K562 (cell line): ENCODE measurements at regions not wholly inside any gene's neighbourhood (a gene's known extent, or its start where the extent isn't known, plus 50 kb on each side); places are given as distances from the start of the nearest gene placed in this dataset.

Experiments used
- C11orf30 ChIP-seq: fragments of 450-650 bp; IDR thresholded peaks from 2 replicates; pipeline ENCODE4 v1.6.1; 2016; ENCODE audit warnings: low read depth, mild to moderate bottlenecking
- CC2D1A ChIP-seq: fragments of 450-650 bp; IDR thresholded peaks from 2 replicates; pipeline ENCODE4 v1.6.1; 2017; ENCODE audit warnings: mild to moderate bottlenecking
- DPF2 ChIP-seq: fragments of 450-650 bp; IDR thresholded peaks from 2 replicates; pipeline ENCODE4 v1.6.1; 2016
- EGR1 ChIP-seq: fragments of 450-650 bp; conservative IDR thresholded peaks from 2 replicates; pipeline ENCODE4 v1.6.1; 2017; ENCODE audit warnings: mild to moderate bottlenecking
- FOSL1 ChIP-seq: fragments of 200-800 bp; sonication (Bioruptor generic); conservative IDR thresholded peaks from 2 replicates; pipeline ENCODE4 v1.6.1; 2016; ENCODE audit warnings: missing genetic modification characterization, missing compliant biosample characterization
- KAT7 ChIP-seq: sonication (generic); formaldehyde crosslinking; IDR thresholded peaks from 2 replicates; pipeline ENCODE4 v1.8.0; 2022; ENCODE audit warnings: missing genetic modification reagents, mild to moderate bottlenecking, borderline replicate concordance
- KHSRP ChIP-seq: fragments of 450-650 bp; IDR thresholded peaks from 2 replicates; pipeline ENCODE4 v1.6.1; 2017
- MYC ChIP-seq, 2 experiments: fragments of 250-450 bp in 1 of 2; sonication (Bioruptor Pico) in 1 of 2; IDR thresholded peaks; 2 replicates each; pipeline versions ENCODE4 v1.5.1 to v1.6.1; 2012 to 2021; ENCODE audit warnings: low read depth in 2 of 2, borderline replicate concordance in 1 of 2, improper control_type of control experiment in 1 of 2, low read length in 1 of 2, mild to moderate bottlenecking in 1 of 2, moderate library complexity in 1 of 2
- NCOA2 ChIP-seq, 2 experiments: fragments of 450-650 bp; IDR thresholded peaks; 2 replicates each; pipeline ENCODE4 v1.6.1; 2018; ENCODE audit warnings: mild to moderate bottlenecking in 2 of 2, moderate library complexity in 1 of 2; ENCODE audit not compliant: partially characterized antibody in 2 of 2
- NFXL1 ChIP-seq: fragments of 450-650 bp; formaldehyde crosslinking; IDR thresholded peaks from 2 replicates; pipeline ENCODE4 v1.4.0; 2021; ENCODE audit warnings: mild to moderate bottlenecking
- PRDM10 ChIP-seq: fragments of 450-650 bp; IDR thresholded peaks from 2 replicates; pipeline ENCODE4 v1.6.1; 2018; ENCODE audit not compliant: partially characterized antibody
- RBM25 ChIP-seq: fragments of 200-400 bp; formaldehyde crosslinking; IDR thresholded peaks from 2 replicates; pipeline ENCODE4 v1.6.1; 2018; ENCODE audit warnings: low read length, low read depth, moderate library complexity; ENCODE audit not compliant: severe bottlenecking
- SIRT6 ChIP-seq: IDR thresholded peaks from one replicate; pipeline ENCODE4 v1.6.1; 2012; ENCODE audit warnings: low read depth, mild to moderate bottlenecking, control low read depth, inconsistent platforms, low read length, moderate library complexity
- SRSF7 ChIP-seq: fragments of 200-400 bp; formaldehyde crosslinking; optimal IDR thresholded peaks from 2 replicates; pipeline ENCODE3; 2017; ENCODE audit warnings: mild to moderate bottlenecking, low read depth, low read length
- ZBTB11 ChIP-seq, 3 experiments: fragments of 200-800 bp in 1 of 3; fragments of 250-450 bp in 1 of 3; fragments of 450-650 bp in 1 of 3; sonication (Bioruptor Pico) in 1 of 3; sonication (Bioruptor generic) in 1 of 3; formaldehyde crosslinking in 1 of 3; IDR thresholded peaks; 2 replicates each; pipeline versions ENCODE4 v1.6.1 to v1.8.0; 2016 to 2022; ENCODE audit warnings: mild to moderate bottlenecking in 2 of 3, missing genetic modification characterization in 2 of 3, missing compliant biosample characterization in 1 of 3, moderate library complexity in 1 of 3
- ZBTB2 ChIP-seq: fragments of 450-650 bp; IDR thresholded peaks from 2 replicates; pipeline ENCODE4 v1.6.1; 2016; ENCODE audit warnings: antibody characterized with exemption
- ZBTB43 ChIP-seq: sonication (generic); formaldehyde crosslinking; IDR thresholded peaks from 2 replicates; pipeline ENCODE4 v1.8.0; 2023; ENCODE audit warnings: mild to moderate bottlenecking, missing genetic modification reagents
- ZNF282 ChIP-seq: sonication (generic); formaldehyde crosslinking; IDR thresholded peaks from 2 replicates; pipeline ENCODE4 v1.8.1; 2023; ENCODE audit warnings: missing genetic modification reagents
- ZNF644 ChIP-seq: fragments of 200-800 bp; sonication (Bioruptor generic); IDR thresholded peaks from 2 replicates; pipeline ENCODE4 v1.6.1; 2016; ENCODE audit warnings: low read depth, missing genetic modification characterization, missing compliant biosample characterization

- no peak for TF ChIP-seq SRSF7
- TF ChIP-seq DPF2: no peak
- no peak for TF ChIP-seq NCOA2 (IDR thresholded peaks at IDR 0.05; ENCODE audit: partially characterized antibody in 2 of 2)
- TF ChIP-seq KAT7 (CRISPR knock-in tag): no peak
- TF ChIP-seq ZBTB2: peak; percentile 62; the same call in 1 of the 2 replicates
- no peak for TF ChIP-seq MYC (IDR thresholded peaks at IDR 0.05; ENCODE audit: low read depth, low read length)
- TF ChIP-seq MYC (CRISPR knock-in tag; IDR thresholded peaks at IDR 0.05; ENCODE audit: borderline replicate concordance, low read depth): no peak
- no peak for TF ChIP-seq PRDM10
- TF ChIP-seq NFXL1 (CRISPR knock-in tag): no peak
- TF ChIP-seq ZBTB43 (CRISPR knock-in tag): no peak
- TF ChIP-seq RBM25: no peak
- no peak for TF ChIP-seq FOSL1 (tag)
- TF ChIP-seq ZNF282 (CRISPR knock-in tag): no peak
- TF ChIP-seq KHSRP: no peak
- TF ChIP-seq C11orf30: no peak
- TF ChIP-seq CC2D1A: no peak
- no peak for TF ChIP-seq ZNF644 (tag)
- TF ChIP-seq ZBTB11 (CRISPR knock-in tag; IDR thresholded peaks at IDR 0.05): no peak
- TF ChIP-seq EGR1: peak; percentile 74
- no peak for TF ChIP-seq SIRT6
These were observed 340.9 kb downstream of the ALG10 start (continued) for GRCh38 chr12:34363050-34363673.
